PFSK-1 (cell line): ENCODE measurements at regions not wholly inside any gene's neighbourhood (a gene's known extent, or its start where the extent isn't known, plus 50 kb on each side); places are given as distances from the start of the nearest gene placed in this dataset.

Source experiments
- FOXP2 ChIP-seq: optimal IDR thresholded peaks from 2 replicates; pipeline ENCODE3; 2011; ENCODE audit warnings: borderline replicate concordance, control low read depth, inconsistent platforms; ENCODE audit not compliant: insufficient read depth; ENCODE audit errors: extremely low read length, extremely low read depth
- POLR2AphosphoS5 ChIP-seq: IDR thresholded peaks from 2 replicates; pipeline ENCODE4 v1.6.1; 2012; ENCODE audit warnings: low read depth, mild to moderate bottlenecking, control low read depth, low read length, moderate library complexity
- SIN3A ChIP-seq: IDR thresholded peaks from 2 replicates; pipeline ENCODE4 v1.6.1; 2012; ENCODE audit warnings: mild to moderate bottlenecking, low read length, moderate library complexity, borderline replicate concordance; ENCODE audit not compliant: insufficient read depth
- TAF1 ChIP-seq: IDR thresholded peaks from 2 replicates; pipeline ENCODE4 v1.6.1; 2012; ENCODE audit warnings: low read length, control low read depth, borderline replicate concordance; ENCODE audit not compliant: insufficient read depth
- TF ChIP-seq, protein P1 (sequence below), 2 experiments: IDR thresholded peaks; 2 replicates each; pipeline versions ENCODE4 v1.6.1 to v1.8.0; 2011 to 2012; ENCODE audit warnings: low read depth in 2 of 2, low read length in 2 of 2, control low read depth in 1 of 2, inconsistent platforms in 1 of 2, mild to moderate bottlenecking in 1 of 2, moderate library complexity in 1 of 2; ENCODE audit not compliant: insufficient read depth in 1 of 2

DNA sequence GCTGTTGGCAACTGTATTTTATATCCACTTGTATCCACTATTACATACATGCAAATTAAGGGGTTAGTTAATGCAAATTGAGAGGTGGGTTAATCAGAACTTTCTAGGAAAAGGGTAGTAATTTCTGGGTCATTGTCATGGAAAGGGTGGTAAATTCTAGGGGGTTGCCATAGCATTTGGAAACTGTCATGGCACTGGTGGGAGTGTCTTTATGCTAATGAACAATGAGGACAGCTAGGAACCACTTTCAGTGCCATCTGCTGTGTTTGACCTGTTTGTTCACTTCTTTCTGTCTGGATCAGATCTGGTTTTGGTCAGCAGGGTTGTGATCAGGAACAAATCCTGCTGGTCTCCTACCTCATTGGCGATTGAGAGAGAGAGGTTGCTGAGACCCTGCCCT is 283.3 kb upstream of the PRKCQ start:
- TF ChIP-seq SIN3A (no peak), TAF1 (no peak), FOXP2 (no peak), POLR2AphosphoS5 (no peak)
- TF ChIP-seq, protein P1, sequence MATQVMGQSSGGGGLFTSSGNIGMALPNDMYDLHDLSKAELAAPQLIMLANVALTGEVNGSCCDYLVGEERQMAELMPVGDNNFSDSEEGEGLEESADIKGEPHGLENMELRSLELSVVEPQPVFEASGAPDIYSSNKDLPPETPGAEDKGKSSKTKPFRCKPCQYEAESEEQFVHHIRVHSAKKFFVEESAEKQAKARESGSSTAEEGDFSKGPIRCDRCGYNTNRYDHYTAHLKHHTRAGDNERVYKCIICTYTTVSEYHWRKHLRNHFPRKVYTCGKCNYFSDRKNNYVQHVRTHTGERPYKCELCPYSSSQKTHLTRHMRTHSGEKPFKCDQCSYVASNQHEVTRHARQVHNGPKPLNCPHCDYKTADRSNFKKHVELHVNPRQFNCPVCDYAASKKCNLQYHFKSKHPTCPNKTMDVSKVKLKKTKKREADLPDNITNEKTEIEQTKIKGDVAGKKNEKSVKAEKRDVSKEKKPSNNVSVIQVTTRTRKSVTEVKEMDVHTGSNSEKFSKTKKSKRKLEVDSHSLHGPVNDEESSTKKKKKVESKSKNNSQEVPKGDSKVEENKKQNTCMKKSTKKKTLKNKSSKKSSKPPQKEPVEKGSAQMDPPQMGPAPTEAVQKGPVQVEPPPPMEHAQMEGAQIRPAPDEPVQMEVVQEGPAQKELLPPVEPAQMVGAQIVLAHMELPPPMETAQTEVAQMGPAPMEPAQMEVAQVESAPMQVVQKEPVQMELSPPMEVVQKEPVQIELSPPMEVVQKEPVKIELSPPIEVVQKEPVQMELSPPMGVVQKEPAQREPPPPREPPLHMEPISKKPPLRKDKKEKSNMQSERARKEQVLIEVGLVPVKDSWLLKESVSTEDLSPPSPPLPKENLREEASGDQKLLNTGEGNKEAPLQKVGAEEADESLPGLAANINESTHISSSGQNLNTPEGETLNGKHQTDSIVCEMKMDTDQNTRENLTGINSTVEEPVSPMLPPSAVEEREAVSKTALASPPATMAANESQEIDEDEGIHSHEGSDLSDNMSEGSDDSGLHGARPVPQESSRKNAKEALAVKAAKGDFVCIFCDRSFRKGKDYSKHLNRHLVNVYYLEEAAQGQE (IDR thresholded peaks at IDR 0.05; ENCODE audit: insufficient read depth in 1 of 2, low read depth in 2 of 2, low read length in 2 of 2): no peak

DNA sequence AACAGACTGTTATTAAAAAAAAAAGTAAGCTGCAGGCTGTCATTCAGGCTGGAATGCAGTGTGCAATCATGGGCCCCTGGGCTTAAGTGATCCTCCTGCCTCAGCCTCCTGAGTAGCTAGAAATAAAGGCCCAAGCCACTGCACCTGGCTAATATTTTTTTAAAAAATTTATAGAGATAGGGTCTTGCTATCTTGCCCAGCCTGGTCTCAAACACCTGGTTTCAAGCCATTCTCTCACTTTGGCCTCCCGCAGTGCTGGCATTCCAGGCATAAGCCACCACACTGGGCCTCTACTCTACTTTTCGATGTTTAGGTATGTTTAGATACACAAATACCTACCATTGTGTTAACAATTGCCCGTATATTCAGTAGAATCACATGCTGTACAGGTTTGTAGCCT is 270.4 kb upstream of the PRKCQ start:
- TF ChIP-seq, protein P1 (IDR thresholded peaks at IDR 0.05; ENCODE audit: insufficient read depth in 1 of 2, low read depth in 2 of 2, low read length in 2 of 2): no peak
- no peak for TF ChIP-seq FOXP2
- TF ChIP-seq SIN3A: no peak
- no peak for TF ChIP-seq POLR2AphosphoS5
- no peak for TF ChIP-seq TAF1

- TF ChIP-seq TAF1 (no peak), POLR2AphosphoS5 (no peak), SIN3A (no peak)
- TF ChIP-seq, protein P1 (IDR thresholded peaks at IDR 0.05; ENCODE audit: insufficient read depth in 1 of 2, low read depth in 2 of 2, low read length in 2 of 2): no peak
Observed at GRCh38 chr10:6847561-6847960, 267.5 kb upstream of the PRKCQ start.

DNA sequence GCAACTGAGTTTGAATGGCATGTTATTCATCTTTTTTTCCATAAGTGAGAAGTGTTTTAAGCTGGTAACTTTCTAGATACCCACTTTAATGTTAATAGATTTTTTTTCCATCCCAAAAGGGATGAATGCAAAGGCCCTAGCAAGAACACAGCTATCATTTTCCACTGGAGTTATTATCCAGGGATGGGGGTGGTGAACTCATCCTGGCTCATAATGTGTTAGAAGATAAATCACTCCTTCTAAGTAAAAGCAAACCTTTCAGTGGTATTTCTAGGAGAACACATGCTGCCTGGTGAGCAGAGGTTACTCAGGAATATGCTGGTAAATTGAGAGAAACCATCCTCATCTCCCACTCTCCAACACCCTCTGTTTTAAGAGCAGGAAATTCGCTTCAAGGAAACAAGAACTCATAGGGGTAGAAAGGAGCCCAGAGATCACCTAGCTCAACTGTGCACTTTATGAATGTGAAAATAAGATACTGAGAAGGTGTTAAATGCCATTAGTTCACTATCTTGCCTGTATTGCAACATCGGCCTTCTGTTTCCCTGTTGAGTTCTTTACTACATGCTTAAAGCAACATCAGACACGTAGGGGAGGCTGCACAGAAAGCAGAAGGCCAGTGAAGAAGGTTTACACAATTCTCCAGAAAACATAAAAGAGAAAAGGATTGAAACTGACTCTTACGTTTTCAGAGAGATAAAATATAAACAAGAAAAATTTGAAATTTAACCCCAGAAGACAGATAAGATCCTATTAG is 264.0 kb upstream of the PRKCQ start:
- no peak for TF ChIP-seq TAF1
- TF ChIP-seq, protein P1 (IDR thresholded peaks at IDR 0.05; ENCODE audit: insufficient read depth in 1 of 2, low read depth in 2 of 2, low read length in 2 of 2): no peak
- TF ChIP-seq FOXP2: no peak
- TF ChIP-seq SIN3A: no peak
- no peak for TF ChIP-seq POLR2AphosphoS5

GRCh38 chr10:6843481-6843881 is 263.4 kb upstream of the PRKCQ start:
- no peak for TF ChIP-seq POLR2AphosphoS5
- TF ChIP-seq, protein P1 (IDR thresholded peaks at IDR 0.05; ENCODE audit: insufficient read depth in 1 of 2, low read depth in 2 of 2, low read length in 2 of 2): no peak
- no peak for TF ChIP-seq FOXP2
- no peak for TF ChIP-seq TAF1
- no peak for TF ChIP-seq SIN3A
